HCT116 (cell line): ENCODE measurements at regions not wholly inside any gene's neighbourhood (a gene's known extent, or its start where the extent isn't known, plus 50 kb on each side); places are given as distances from the start of the nearest gene placed in this dataset.

Experiments
- CEBPB ChIP-seq: IDR thresholded peaks from 2 replicates; pipeline ENCODE4 v1.6.1; 2012; ENCODE audit warnings: low read depth
- EZH2 ChIP-seq: fragments of 200-600 bp; sonication (generic); IDR thresholded peaks from 2 replicates; pipeline ENCODE4 v1.6.1; 2017; ENCODE audit warnings: antibody characterized with exemption, mixed run types
- POLR2A ChIP-seq: IDR thresholded peaks from 2 replicates; pipeline ENCODE4 v1.7.0; 2011; ENCODE audit warnings: borderline replicate concordance; ENCODE audit not compliant: insufficient read depth, insufficient read length; ENCODE audit errors: extremely low read depth
- POLR2AphosphoS5 ChIP-seq: IDR thresholded peaks from 2 replicates; pipeline ENCODE4 v1.6.1; 2011; ENCODE audit warnings: mild to moderate bottlenecking, low read depth, low read length, moderate library complexity
- ZNF274 ChIP-seq: fragments of 200-500 bp; sonication (Bioruptor generic); IDR thresholded peaks from 2 replicates; pipeline ENCODE4 v1.6.1; 2014; ENCODE audit warnings: mild to moderate bottlenecking, low read depth, low read length, inconsistent platforms
- TF ChIP-seq, protein P1 (sequence below), 3 experiments: fragments of 200-600 bp in 1 of 3; sonication (generic) in 1 of 3; IDR thresholded peaks in 2 of 3; conservative IDR thresholded peaks in 1 of 3; 2 replicates each; pipeline ENCODE4 v1.5.1; 2012 to 2017; ENCODE audit warnings: low read depth in 2 of 3, low read length in 2 of 3, antibody characterized with exemption in 1 of 3, borderline replicate concordance in 1 of 3, control low read depth in 1 of 3, mild to moderate bottlenecking in 1 of 3, mixed read lengths in 1 of 3, mixed run types in 1 of 3, moderate library complexity in 1 of 3; ENCODE audit not compliant: insufficient read depth in 1 of 3
- TF ChIP-seq, protein P2 (sequence below): IDR thresholded peaks from 2 replicates; pipeline ENCODE4 v1.6.1; 2012

DNA sequence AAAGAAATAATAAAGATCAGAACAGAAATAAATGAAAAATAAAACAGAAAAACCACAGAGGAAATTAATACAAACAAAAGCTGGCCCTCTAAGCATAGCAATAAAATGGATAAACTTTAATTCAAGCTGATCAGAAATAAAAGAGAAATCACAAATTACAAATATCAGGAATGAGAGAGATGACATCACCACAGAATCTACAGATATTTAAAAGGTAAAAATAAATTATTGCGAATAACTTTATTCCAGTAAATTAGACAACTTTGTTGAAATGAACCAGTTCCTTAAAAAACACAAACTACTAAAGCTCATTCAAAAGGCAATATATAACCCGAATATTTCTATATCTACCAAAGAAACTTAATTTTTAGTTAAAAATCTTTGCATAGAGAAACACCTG, 131.7 kb downstream of the PPP1R3A start:
- TF ChIP-seq EZH2: no peak
- no peak for TF ChIP-seq ZNF274
- TF ChIP-seq, protein P1, sequence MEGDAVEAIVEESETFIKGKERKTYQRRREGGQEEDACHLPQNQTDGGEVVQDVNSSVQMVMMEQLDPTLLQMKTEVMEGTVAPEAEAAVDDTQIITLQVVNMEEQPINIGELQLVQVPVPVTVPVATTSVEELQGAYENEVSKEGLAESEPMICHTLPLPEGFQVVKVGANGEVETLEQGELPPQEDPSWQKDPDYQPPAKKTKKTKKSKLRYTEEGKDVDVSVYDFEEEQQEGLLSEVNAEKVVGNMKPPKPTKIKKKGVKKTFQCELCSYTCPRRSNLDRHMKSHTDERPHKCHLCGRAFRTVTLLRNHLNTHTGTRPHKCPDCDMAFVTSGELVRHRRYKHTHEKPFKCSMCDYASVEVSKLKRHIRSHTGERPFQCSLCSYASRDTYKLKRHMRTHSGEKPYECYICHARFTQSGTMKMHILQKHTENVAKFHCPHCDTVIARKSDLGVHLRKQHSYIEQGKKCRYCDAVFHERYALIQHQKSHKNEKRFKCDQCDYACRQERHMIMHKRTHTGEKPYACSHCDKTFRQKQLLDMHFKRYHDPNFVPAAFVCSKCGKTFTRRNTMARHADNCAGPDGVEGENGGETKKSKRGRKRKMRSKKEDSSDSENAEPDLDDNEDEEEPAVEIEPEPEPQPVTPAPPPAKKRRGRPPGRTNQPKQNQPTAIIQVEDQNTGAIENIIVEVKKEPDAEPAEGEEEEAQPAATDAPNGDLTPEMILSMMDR (IDR thresholded peaks at IDR 0.05 in 2 of 3, conservative IDR thresholded peaks at IDR 0.05 in 1 of 3; ENCODE audit: borderline replicate concordance in 1 of 3, insufficient read depth in 1 of 3, low read depth in 2 of 3, low read length in 2 of 3): no peak
- TF ChIP-seq, protein P2, sequence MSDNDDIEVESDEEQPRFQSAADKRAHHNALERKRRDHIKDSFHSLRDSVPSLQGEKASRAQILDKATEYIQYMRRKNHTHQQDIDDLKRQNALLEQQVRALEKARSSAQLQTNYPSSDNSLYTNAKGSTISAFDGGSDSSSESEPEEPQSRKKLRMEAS: no peak
- TF ChIP-seq POLR2A: no peak
- TF ChIP-seq POLR2AphosphoS5: no peak
- no peak for TF ChIP-seq CEBPB
